H9 (cell line): ENCODE measurements at regions not wholly inside any gene's neighbourhood (a gene's known extent, or its start where the extent isn't known, plus 50 kb on each side); places are given as distances from the start of the nearest gene placed in this dataset.

ENCODE experiments used
- DNase-seq: peaks from one replicate; pipeline ENCODE4 v3.0.0-alpha.2; 2017
- H2AFZ ChIP-seq: one replicate; pipeline ENCODE4 v1.6.1; 2013; ENCODE audit warnings: mild to moderate bottlenecking, low read length, control low read depth, moderate library complexity
- H2AK5ac ChIP-seq: 2 replicates; pipeline ENCODE4 v1.6.1; 2013; ENCODE audit warnings: low read length, control low read depth, mixed read lengths; ENCODE audit not compliant: insufficient read length
- H2BK120ac ChIP-seq: one replicate; pipeline ENCODE4 v1.6.1; 2013; ENCODE audit warnings: low read depth, mild to moderate bottlenecking, low read length, control low read depth, inconsistent platforms; ENCODE audit not compliant: poor library complexity, severe bottlenecking
- H2BK12ac ChIP-seq: 2 replicates; pipeline ENCODE4 v1.6.1; 2013; ENCODE audit warnings: low read length, control low read depth, mixed read lengths, low read depth; ENCODE audit not compliant: insufficient read length
- H2BK15ac ChIP-seq: 2 replicates; pipeline ENCODE4 v1.6.1; 2013; ENCODE audit warnings: low read depth, low read length, control low read depth
- H2BK20ac ChIP-seq: one replicate; pipeline ENCODE4 v1.6.1; 2013; ENCODE audit warnings: low read depth, mild to moderate bottlenecking, low read length, control low read depth, inconsistent platforms; ENCODE audit not compliant: poor library complexity, severe bottlenecking
- H2BK5ac ChIP-seq: 2 replicates; pipeline ENCODE4 v1.6.1; 2013; ENCODE audit warnings: low read length, control low read depth, mixed read lengths; ENCODE audit not compliant: insufficient read length
- H3K14ac ChIP-seq: 2 replicates; pipeline ENCODE4 v1.6.1; 2013; ENCODE audit warnings: low read length, control low read depth; ENCODE audit not compliant: insufficient read depth
- H3K18ac ChIP-seq: 2 replicates; pipeline ENCODE4 v1.6.1; 2013; ENCODE audit warnings: low read depth, mild to moderate bottlenecking, mixed read lengths, low read length, control low read depth; ENCODE audit not compliant: insufficient read length
- H3K23ac ChIP-seq: 2 replicates; pipeline ENCODE4 v1.6.1; 2013; ENCODE audit warnings: low read length, control low read depth, mixed read lengths, low read depth; ENCODE audit not compliant: insufficient read length
- H3K23me2 ChIP-seq: 2 replicates; pipeline ENCODE4 v1.6.1; 2013; ENCODE audit warnings: low read depth, mild to moderate bottlenecking, mixed read lengths, low read length, control low read depth; ENCODE audit not compliant: insufficient read length, poor library complexity, severe bottlenecking
- H3K27ac ChIP-seq: 2 replicates; pipeline ENCODE4 v1.5.1; 2013; ENCODE audit warnings: low read length, control low read depth, mixed read lengths, low read depth; ENCODE audit not compliant: insufficient read length
- H3K27me3 ChIP-seq: 2 replicates; pipeline ENCODE4 v1.6.1; 2013; ENCODE audit warnings: low read length, control low read depth, inconsistent platforms; ENCODE audit not compliant: insufficient read depth
- H3K4ac ChIP-seq: 2 replicates; pipeline ENCODE4 v1.6.1; 2013; ENCODE audit warnings: low read depth, mild to moderate bottlenecking, control low read depth, inconsistent platforms, low read length, moderate library complexity
- H3K4me1 ChIP-seq: 2 replicates; pipeline ENCODE4 v1.6.1; 2013; ENCODE audit warnings: low read length, control low read depth, inconsistent platforms; ENCODE audit not compliant: insufficient read depth
- H3K4me2 ChIP-seq: 2 replicates; pipeline ENCODE4 v1.6.1; 2013; ENCODE audit warnings: low read length, control low read depth, mixed read lengths; ENCODE audit not compliant: insufficient read length, insufficient read depth
- H3K56ac ChIP-seq: 2 replicates; pipeline ENCODE4 v1.6.1; 2013; ENCODE audit warnings: low read depth, mild to moderate bottlenecking, mixed read lengths, low read length, control low read depth; ENCODE audit not compliant: insufficient read length
- H3K79me1 ChIP-seq: 2 replicates; pipeline ENCODE4 v1.6.1; 2013; ENCODE audit warnings: low read depth, mild to moderate bottlenecking, moderate library complexity, low read length, control low read depth, inconsistent platforms; ENCODE audit not compliant: insufficient read depth, poor library complexity, severe bottlenecking
- H3K79me2 ChIP-seq: 2 replicates; pipeline ENCODE4 v1.6.1; 2013; ENCODE audit warnings: low read length, control low read depth, inconsistent platforms; ENCODE audit not compliant: insufficient read depth
- H3K9ac ChIP-seq: 2 replicates; pipeline ENCODE4 v1.6.1; 2013; ENCODE audit warnings: low read length, control low read depth, mixed read lengths; ENCODE audit not compliant: insufficient read length; ENCODE audit errors: extremely low read depth
- H3K9me3 ChIP-seq: one replicate; pipeline ENCODE4 v1.6.1; 2013; ENCODE audit warnings: low read depth, low read length, inconsistent platforms; ENCODE audit not compliant: control insufficient read depth
- H3T11ph ChIP-seq: one replicate; pipeline ENCODE4 v1.6.1; 2013; ENCODE audit warnings: mild to moderate bottlenecking, low read length, control low read depth, inconsistent platforms
- H4K20me1 ChIP-seq: one replicate; pipeline ENCODE4 v1.6.1; 2013; ENCODE audit not compliant: control insufficient read depth, insufficient read length, insufficient read depth
- H4K5ac ChIP-seq: 2 replicates; pipeline ENCODE4 v1.6.1; 2013; ENCODE audit warnings: low read depth, mild to moderate bottlenecking, mixed read lengths, low read length, control low read depth; ENCODE audit not compliant: insufficient read length
- H4K8ac ChIP-seq: replicated peaks from 2 replicates; pipeline ENCODE4 v1.6.1; 2013; ENCODE audit warnings: low read length, control low read depth, mixed read lengths, low read depth; ENCODE audit not compliant: insufficient read length
- H4K91ac ChIP-seq: 2 replicates; pipeline ENCODE4 v1.6.1; 2013; ENCODE audit warnings: low read depth, mild to moderate bottlenecking, moderate library complexity, mixed read lengths, low read length, control low read depth; ENCODE audit not compliant: insufficient read length
- H3K27ac Mint-ChIP-seq, 3 experiments: 2 replicates in 2 of 3; 3 replicates in 1 of 3; pipeline ENCODE4 v1.8.0; 2020 to 2021; ENCODE audit warnings: mixed read lengths in 3 of 3, mild to moderate bottlenecking in 1 of 3, moderate library complexity in 1 of 3
- H3K27me3 Mint-ChIP-seq: 2 replicates; pipeline ENCODE4 v1.8.0; 2021; ENCODE audit warnings: low read depth, mild to moderate bottlenecking, moderate library complexity, mixed read lengths
- H3K36me3 Mint-ChIP-seq, 3 experiments: 2 replicates in 2 of 3; 3 replicates in 1 of 3; pipeline ENCODE4 v1.8.0; 2020 to 2021; ENCODE audit warnings: low read depth in 3 of 3, mixed read lengths in 3 of 3; ENCODE audit not compliant: insufficient read depth in 1 of 3
- H3K4me1 Mint-ChIP-seq, 2 experiments: 2 replicates each; pipeline ENCODE4 v1.8.0; 2020; ENCODE audit warnings: mixed read lengths in 2 of 2
- H3K4me3 Mint-ChIP-seq, 2 experiments: 2 replicates in 1 of 2; 3 replicates in 1 of 2; pipeline ENCODE4 v1.8.0; 2020 to 2021; ENCODE audit warnings: mild to moderate bottlenecking in 2 of 2, mixed read lengths in 2 of 2, moderate library complexity in 1 of 2
- H3K9me3 Mint-ChIP-seq, 2 experiments: 2 replicates in 1 of 2; 3 replicates in 1 of 2; pipeline ENCODE4 v1.8.0; 2020; ENCODE audit warnings: mild to moderate bottlenecking in 2 of 2, mixed read lengths in 2 of 2, moderate library complexity in 1 of 2
- WGBS: extraction: QIAGEN DNeasy Blood & Tissue Kit; methylation state at CpG from one replicate; pipeline ENCODE4 v1.1.7; 2013; ENCODE audit warnings: missing lambda C conversion rate, low lambda C conversion rate, mixed read lengths; ENCODE audit not compliant: insufficient read length; ENCODE audit errors: extremely low coverage; 5-methylcytosine and 5-hydroxymethylcytosine counted together
- TF ChIP-seq, protein P1 (sequence below): fragments of 200-600 bp; sonication (generic); conservative IDR thresholded peaks from 3 replicates; pipeline ENCODE4 v1.8.0; 2021; ENCODE audit warnings: antibody characterized with exemption, mild to moderate bottlenecking

DNA sequence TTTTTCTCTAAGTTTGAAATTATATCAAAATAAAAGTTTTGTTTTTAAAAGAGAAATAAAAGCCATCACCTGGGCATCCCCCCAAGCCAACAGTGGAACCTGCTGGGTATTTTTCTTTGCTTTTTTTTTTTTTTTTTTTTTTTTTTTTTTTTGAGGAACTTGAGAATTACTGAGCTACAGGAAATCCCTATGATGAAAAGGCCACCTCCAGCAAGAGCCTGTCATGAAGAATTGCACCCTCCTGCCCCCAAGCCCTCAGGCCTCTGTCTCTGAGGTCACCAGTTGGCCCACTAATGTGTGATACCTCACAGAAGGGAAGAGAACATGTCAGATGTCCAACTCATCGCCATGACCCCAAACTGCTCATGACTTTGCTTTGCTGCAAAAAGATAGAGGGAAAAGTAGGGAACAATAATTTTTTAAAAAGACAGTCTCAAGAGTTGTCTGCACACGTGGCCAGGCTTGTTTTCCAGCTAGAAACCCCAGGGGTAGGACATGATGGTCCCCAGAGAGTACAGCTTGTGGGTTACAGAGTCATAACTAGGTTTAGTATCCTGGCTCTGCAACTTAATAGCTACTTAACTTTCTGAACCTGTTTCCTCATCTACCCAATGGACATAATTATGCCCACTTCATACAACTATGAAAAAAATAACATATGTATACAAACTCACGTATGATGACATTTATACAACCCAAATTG, 124.3 kb upstream of the EGLN3 start:
- H2BK20ac ChIP-seq, result no peak overlapping the region
- H3K56ac ChIP-seq, result no peak overlapping the region
- no peak overlapping the region for H3K9ac ChIP-seq
- TF ChIP-seq, protein P1, sequence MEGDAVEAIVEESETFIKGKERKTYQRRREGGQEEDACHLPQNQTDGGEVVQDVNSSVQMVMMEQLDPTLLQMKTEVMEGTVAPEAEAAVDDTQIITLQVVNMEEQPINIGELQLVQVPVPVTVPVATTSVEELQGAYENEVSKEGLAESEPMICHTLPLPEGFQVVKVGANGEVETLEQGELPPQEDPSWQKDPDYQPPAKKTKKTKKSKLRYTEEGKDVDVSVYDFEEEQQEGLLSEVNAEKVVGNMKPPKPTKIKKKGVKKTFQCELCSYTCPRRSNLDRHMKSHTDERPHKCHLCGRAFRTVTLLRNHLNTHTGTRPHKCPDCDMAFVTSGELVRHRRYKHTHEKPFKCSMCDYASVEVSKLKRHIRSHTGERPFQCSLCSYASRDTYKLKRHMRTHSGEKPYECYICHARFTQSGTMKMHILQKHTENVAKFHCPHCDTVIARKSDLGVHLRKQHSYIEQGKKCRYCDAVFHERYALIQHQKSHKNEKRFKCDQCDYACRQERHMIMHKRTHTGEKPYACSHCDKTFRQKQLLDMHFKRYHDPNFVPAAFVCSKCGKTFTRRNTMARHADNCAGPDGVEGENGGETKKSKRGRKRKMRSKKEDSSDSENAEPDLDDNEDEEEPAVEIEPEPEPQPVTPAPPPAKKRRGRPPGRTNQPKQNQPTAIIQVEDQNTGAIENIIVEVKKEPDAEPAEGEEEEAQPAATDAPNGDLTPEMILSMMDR, result no peak
- no peak overlapping the region for H2BK15ac ChIP-seq
- DNase-seq, result no peak
- H2AK5ac ChIP-seq, result no peak overlapping the region
- no peak overlapping the region for H4K8ac ChIP-seq
- H4K91ac ChIP-seq, result no peak overlapping the region
- peaks cover 5 to 6% of the 10 kb centered on the region in 2 experiments for H3K4me1 Mint-ChIP-seq
- no peak overlapping the region for H4K5ac ChIP-seq
- H2BK120ac ChIP-seq, result no peak overlapping the region
- no peak overlapping the region for H3T11ph ChIP-seq
- peaks cover 2% of the 10 kb centered on the region; the same call in 1 of the 2 replicates for H3K27me3 Mint-ChIP-seq
- no peak overlapping the region for H2AFZ ChIP-seq
- no peaks in the 10 kb centered on the region; the same call in 1 of the 2 replicates for H3K4me1 ChIP-seq
- H3K79me2 ChIP-seq, result no peaks in the 10 kb centered on the region
- H3K27me3 ChIP-seq, result no peaks in the 10 kb centered on the region
- no peak overlapping the region for H2BK12ac ChIP-seq
- no peaks in the 10 kb centered on the region for H3K9me3 ChIP-seq
- WGBS, result no CpG with 5 or more reads among the region's 3 CpGs
- H3K79me1 ChIP-seq, result no peaks in the 10 kb centered on the region
- H3K27ac ChIP-seq, result no peak overlapping the region
- H2BK5ac ChIP-seq, result no peak overlapping the region
- no peak overlapping the region for H3K23ac ChIP-seq
- no peaks in the 10 kb centered on the region for H3K23me2 ChIP-seq
- H3K9me3 Mint-ChIP-seq, result no peaks in the 10 kb centered on the region; a peak in 2 of 5 replicates
- H3K14ac ChIP-seq, result no peak overlapping the region
- no peak overlapping the region for H3K4me2 ChIP-seq
- no peak overlapping the region for H3K4ac ChIP-seq
- no peak overlapping the region for H3K27ac Mint-ChIP-seq
- H4K20me1 ChIP-seq, result no peaks in the 10 kb centered on the region
- no peak overlapping the region for H3K18ac ChIP-seq
- peaks cover 0 to 10% (median 0%) of the 10 kb centered on the region in 3 experiments; a peak in 1 of 7 replicates for H3K36me3 Mint-ChIP-seq
- no peak overlapping the region for H3K4me3 Mint-ChIP-seq
